B cell (primary cell): ENCODE measurements at regions not wholly inside any gene's neighbourhood (a gene's known extent, or its start where the extent isn't known, plus 50 kb on each side); places are given as distances from the start of the nearest gene placed in this dataset.

Experiments used
- ATAC-seq: fragments of 200-7000 bp; cut with Tn5 transposase; one replicate; pipeline ENCODE4 v1.10.0; 2021; ENCODE audit warnings: low read depth, mild to moderate bottlenecking, moderate number of reproducible peaks, moderate library complexity
- CTCF ChIA-PET: fragments of 350-600 bp; sonication (Branson Sonifier 250); formaldehyde crosslinking; loops from one replicate; lab custom pipeline; 2021; ENCODE audit warnings: antibody characterized with exemption, inconsistent platforms; lab: Charles Lee
- POLR2A ChIA-PET: fragments of 350-600 bp; sonication (Branson Sonifier 250); formaldehyde crosslinking; loops from one replicate; lab custom pipeline; 2021; ENCODE audit warnings: antibody characterized with exemption; lab: Charles Lee
- DNase-seq: peaks from one replicate; pipeline ENCODE4 v3.0.0; 2013
- H2AFZ ChIP-seq: 2 replicates; pipeline ENCODE4 v1.6.1; 2012; ENCODE audit warnings: mild to moderate bottlenecking, low read depth, low read length; ENCODE audit not compliant: insufficient read depth, poor library complexity, severe bottlenecking
- H3K27ac ChIP-seq, 2 donors: 1 replicate in 1 of 2; 2 replicates in 1 of 2; pipeline ENCODE4 v1.5.1; 2012 to 2013; ENCODE audit warnings: low read length in 2 of 2, mild to moderate bottlenecking in 2 of 2, moderate library complexity in 1 of 2
- H3K27me3 ChIP-seq, 4 experiments: fragments of 200-600 bp in 1 of 4; sonication (generic) in 1 of 4; replicated peaks in 1 of 4; 1 replicate in 2 of 4; 2 replicates in 2 of 4; pipeline versions ENCODE4 v1.6.1 to v1.7.0; 2013 to 2016; ENCODE audit warnings: low read length in 3 of 4, mild to moderate bottlenecking in 2 of 4, mixed read lengths in 1 of 4, moderate library complexity in 1 of 4; ENCODE audit not compliant: insufficient read depth in 4 of 4, control insufficient read depth in 3 of 4; ENCODE audit errors: control extremely low read depth in 1 of 4
- H3K36me3 ChIP-seq, 2 experiments: replicated peaks in 1 of 2; 1 replicate in 1 of 2; 2 replicates in 1 of 2; pipeline versions ENCODE4 v1.6.1 to v1.7.1; 2013; ENCODE audit warnings: low read length in 1 of 2; ENCODE audit not compliant: insufficient read depth in 2 of 2, control insufficient read depth in 1 of 2; ENCODE audit errors: control extremely low read depth in 1 of 2, extremely low read depth in 1 of 2
- H3K4me1 ChIP-seq, 2 donors: fragments of 200-600 bp in 1 of 2; sonication (generic) in 1 of 2; 1 replicate in 1 of 2; 2 replicates in 1 of 2; pipeline versions ENCODE4 v1.5.1 to v1.6.1; 2013 to 2017; ENCODE audit warnings: low read length in 2 of 2; ENCODE audit not compliant: control insufficient read depth in 2 of 2, insufficient read depth in 2 of 2
- H3K4me2 ChIP-seq: replicated peaks from 2 replicates; pipeline ENCODE3; 2012; ENCODE audit warnings: mild to moderate bottlenecking, low read depth, low read length; ENCODE audit not compliant: poor library complexity, severe bottlenecking
- H3K4me3 ChIP-seq, 5 experiments: fragments of 200-600 bp in 1 of 5; sonication (generic) in 1 of 5; 1 replicate in 3 of 5; 2 replicates in 2 of 5; pipeline versions ENCODE4 v1.5.1 to v1.7.0; 2011 to 2016; ENCODE audit warnings: low read length in 4 of 5, mild to moderate bottlenecking in 4 of 5, low read depth in 2 of 5, control low read depth in 1 of 5, moderate library complexity in 1 of 5; ENCODE audit not compliant: insufficient read depth in 1 of 5; ENCODE audit errors: control extremely low read depth in 1 of 5, extremely low read depth in 1 of 5
- H3K79me2 ChIP-seq: fragments of 200-600 bp; sonication (generic); one replicate; pipeline ENCODE4 v1.6.0; 2016; ENCODE audit warnings: low read length; ENCODE audit not compliant: control insufficient read depth, insufficient read depth
- H3K9ac ChIP-seq: fragments of 200-600 bp; sonication (generic); 2 replicates; pipeline ENCODE4 v1.6.1; 2017; ENCODE audit warnings: mild to moderate bottlenecking, low read length, moderate library complexity
- H3K9me3 ChIP-seq, 3 donors: one replicate each; pipeline versions ENCODE4 v1.6.1 to v1.7.1; 2013; ENCODE audit warnings: low read length in 2 of 3; ENCODE audit not compliant: control insufficient read depth in 2 of 3, insufficient read depth in 1 of 3; ENCODE audit errors: control extremely low read depth in 1 of 3
- H4K20me1 ChIP-seq: 2 replicates; pipeline ENCODE4 v1.6.0; 2012; ENCODE audit warnings: mild to moderate bottlenecking, low read length; ENCODE audit not compliant: insufficient read depth, control insufficient read depth, poor library complexity, severe bottlenecking
- H3K27ac Mint-ChIP-seq: one replicate; pipeline ENCODE4 v1.8.0; 2021; ENCODE audit warnings: mixed read lengths
- H3K27me3 Mint-ChIP-seq: one replicate; pipeline ENCODE4 v1.8.0; 2021; ENCODE audit warnings: mixed read lengths
- H3K4me1 Mint-ChIP-seq: one replicate; pipeline ENCODE4 v1.8.0; 2021; ENCODE audit warnings: mixed read lengths
- H3K4me3 Mint-ChIP-seq: one replicate; pipeline ENCODE4 v1.8.0; 2021; ENCODE audit warnings: mixed read lengths
- H3K9me3 Mint-ChIP-seq: one replicate; pipeline ENCODE4 v1.8.0; 2022; ENCODE audit warnings: mixed read lengths; ENCODE audit not compliant: insufficient read depth
- CTCF ChIP-seq: fragments of 200-600 bp; IDR thresholded peaks from one replicate; pipeline ENCODE4 v1.8.0; 2022; ENCODE audit warnings: antibody characterized with exemption, mild to moderate bottlenecking
- EZH2 ChIP-seq: IDR thresholded peaks from 2 replicates; pipeline ENCODE4 v1.6.1; 2012; ENCODE audit warnings: borderline replicate concordance, low read depth, mild to moderate bottlenecking, moderate library complexity, low read length; ENCODE audit not compliant: insufficient read depth, poor library complexity, severe bottlenecking
- whole genome bisulfite sequencing: methylation state at CpG from one replicate; pipeline ENCODE4 v1.1.5; 2013; ENCODE audit warnings: missing lambda C conversion rate; ENCODE audit not compliant: insufficient coverage; 5-methylcytosine and 5-hydroxymethylcytosine counted together
- intact Hi-C: fragments of 100-400 bp; cut with micrococcal nuclease; formaldehyde crosslinking; loops from one replicate; pipeline ENCODE4 v1.10.0; 2022

GRCh38 chr2:34306745-34307144 is 707.6 kb upstream of the FAM98A start:
- Histone ChIP-seq H3K9me3 (peaks cover 0 to 2% (median 0%) of the 10 kb centered on the region in 3 donors), H4K20me1 (no peaks in the 10 kb centered on the region), H2AFZ (no peak overlapping the region), H3K4me1 (no peaks in the 10 kb centered on the region), H3K79me2 (no peaks in the 10 kb centered on the region), H3K4me2 (no peak overlapping the region), H3K27ac (no peak overlapping the region), H3K4me3 (no peak overlapping the region), H3K27me3 (no peaks in the 10 kb centered on the region), H3K9ac (no peak overlapping the region), H3K36me3 (no peaks in the 10 kb centered on the region)
- Mint-ChIP-seq H3K27ac (no peak overlapping the region), H3K4me1 (no peaks in the 10 kb centered on the region), H3K9me3 (peaks cover 5% of the 10 kb centered on the region), H3K27me3 (no peaks in the 10 kb centered on the region), H3K4me3 (no peak overlapping the region)
- ChIA-PET CTCF (no interaction called here), POLR2A (no interaction called here)
- intact Hi-C loops, result no loop called here
- DNase-seq, result no peak
- no peak for ATAC-seq
- TF ChIP-seq EZH2, result no peak
- TF ChIP-seq CTCF, result no peak

DNA sequence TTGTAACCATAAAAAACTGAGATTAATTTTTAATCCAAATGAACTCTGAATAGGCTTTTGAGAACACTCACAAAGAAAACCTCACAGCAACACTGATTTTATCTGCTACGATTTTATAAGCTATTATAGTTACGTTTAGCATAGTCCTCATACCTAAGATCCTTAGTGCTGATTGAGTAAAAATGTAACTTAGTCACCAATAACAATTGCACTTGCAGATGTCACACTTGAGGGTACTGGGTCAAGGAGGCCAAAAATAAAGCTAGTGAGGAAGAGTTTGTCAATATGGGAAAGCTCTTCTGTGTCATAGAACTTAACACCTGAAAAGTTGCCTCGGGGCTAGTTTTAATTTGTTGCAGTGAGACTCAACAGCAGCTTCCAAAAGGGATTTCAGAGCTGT is 706.5 kb upstream of the FAM98A start:
- no peaks in the 10 kb centered on the region for H3K79me2 ChIP-seq
- peaks cover 5% of the 10 kb centered on the region for H3K9me3 Mint-ChIP-seq
- H3K9me3 ChIP-seq, result peaks cover 0 to 2% (median 0%) of the 10 kb centered on the region in 3 donors
- intact Hi-C loops, result no loop called here
- H3K4me1 Mint-ChIP-seq, result no peaks in the 10 kb centered on the region
- H3K4me3 ChIP-seq, result no peak overlapping the region
- ChIA-PET CTCF (no interaction called here), POLR2A (no interaction called here)
- TF ChIP-seq EZH2 (no peak), CTCF (no peak)
- 67% methylated on average over 1 of the region's 3 CpGs for WGBS
- H2AFZ ChIP-seq, result no peak overlapping the region
- no peak overlapping the region for H3K4me3 Mint-ChIP-seq
- H4K20me1 ChIP-seq, result no peaks in the 10 kb centered on the region
- no peaks in the 10 kb centered on the region for H3K27me3 Mint-ChIP-seq
- H3K36me3 ChIP-seq, result no peaks in the 10 kb centered on the region
- H3K4me2 ChIP-seq, result no peak overlapping the region
- no peak for DNase-seq
- H3K9ac ChIP-seq, result no peak overlapping the region
- no peaks in the 10 kb centered on the region for H3K27me3 ChIP-seq
- H3K27ac ChIP-seq, result no peak overlapping the region
- no peaks in the 10 kb centered on the region for H3K4me1 ChIP-seq
- ATAC-seq, result no peak
- H3K27ac Mint-ChIP-seq, result no peak overlapping the region
